ENCODE measurements at regions not wholly inside any gene's neighbourhood (a gene's known extent, or its start where the extent isn't known, plus 50 kb on each side); places are given as distances from the start of the nearest gene placed in this dataset.
"Not testable (repeated sequence)": the region's sequence is repeated elsewhere in the genome, so short reads cannot be mapped to it uniquely, and the experiment has no call there.

DNA sequence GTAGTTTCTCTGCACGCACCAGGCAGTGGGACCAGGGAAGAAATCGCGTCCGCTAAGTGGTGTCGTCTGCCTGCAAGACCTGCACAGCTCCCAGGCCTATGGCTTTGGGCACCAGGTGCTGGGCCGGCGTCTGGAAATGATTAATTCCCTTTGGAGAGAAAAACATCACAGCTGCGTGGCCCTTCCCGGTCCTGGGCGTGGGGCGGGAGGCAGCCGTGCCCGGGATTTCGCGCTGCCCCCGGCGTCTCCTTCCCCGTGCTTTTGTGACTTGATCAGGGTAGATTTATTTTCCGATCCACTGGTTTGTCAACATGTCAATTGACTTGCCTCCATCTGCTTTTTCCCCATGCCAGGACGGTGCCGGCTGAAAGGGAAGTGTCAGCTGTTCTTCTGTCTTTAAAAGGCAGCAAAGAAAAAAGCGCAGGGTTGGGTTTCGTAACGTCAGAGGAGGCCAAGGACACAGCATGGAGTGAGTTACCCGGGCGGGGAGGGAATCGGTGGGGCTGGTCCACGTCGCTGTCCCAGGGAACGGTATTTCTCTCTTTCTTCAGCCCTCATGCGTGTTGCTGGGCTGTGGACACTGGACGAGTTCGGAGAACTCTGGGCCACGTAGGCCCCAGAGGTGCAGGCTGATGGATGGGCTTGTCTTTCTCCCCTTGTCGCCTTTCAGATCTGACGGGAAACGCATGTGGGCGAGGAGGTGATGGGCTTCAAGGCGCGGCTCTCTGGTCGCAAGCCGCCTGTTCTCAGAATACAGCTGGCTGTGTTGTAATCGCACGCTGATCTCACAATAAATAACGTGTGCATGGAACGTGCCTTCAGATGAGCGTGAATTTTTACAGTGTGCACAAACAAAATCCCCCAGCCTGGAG lies 188.1 kb upstream of the ZNF469 start:
- no peak for ATAC-seq (ENCODE audit: low read depth)
- peak in 1 of 2 donors; percentile 10 for DNase-seq (ENCODE audit: low spot score in 2 of 2)
- Mint-ChIP-seq H3K27ac (no peak overlapping the region), H3K9me3 (peaks cover 5% of the 10 kb centered on the region), H3K4me1 (peaks cover 4% of the 10 kb centered on the region), H3K4me3 (no peak overlapping the region), H3K27me3 (peaks cover 5% of the 10 kb centered on the region), H3K36me3 (peaks cover 4% of the 10 kb centered on the region)

DNA sequence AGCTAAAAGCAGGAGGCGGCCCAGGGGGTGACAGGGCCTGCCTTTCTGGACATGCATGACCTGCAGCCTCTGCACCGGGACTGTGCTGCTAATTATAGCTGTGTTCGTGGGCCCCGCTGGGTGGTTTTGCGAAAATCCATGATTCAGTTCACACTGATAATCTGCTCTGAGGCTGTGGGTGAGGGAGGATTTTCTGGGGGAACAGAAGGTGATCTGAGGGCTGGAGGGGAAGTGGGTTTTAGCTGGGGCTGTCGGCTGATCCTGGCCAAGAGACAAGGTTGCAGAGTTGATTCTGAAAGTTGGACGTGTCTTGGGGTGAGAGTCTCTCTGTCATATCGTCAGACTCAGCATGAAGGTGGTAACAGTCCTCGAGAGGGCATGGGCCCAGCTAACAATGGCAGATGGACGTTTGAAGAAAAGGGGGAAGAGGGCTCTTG lies 187.5 kb upstream of the ZNF469 start:
- peaks cover 5% of the 10 kb centered on the region for H3K9me3 Mint-ChIP-seq
- ATAC-seq (ENCODE audit: low read depth) (no peak), DNase-seq (ENCODE audit: low spot score in 2 of 2) (peak in 1 of 2 donors; percentile 8)
- no peak overlapping the region for H3K4me3 Mint-ChIP-seq
- peaks cover 4% of the 10 kb centered on the region for H3K36me3 Mint-ChIP-seq
- H3K27me3 Mint-ChIP-seq, result peaks cover 5% of the 10 kb centered on the region
- no peak overlapping the region for H3K27ac Mint-ChIP-seq
- peaks cover 4% of the 10 kb centered on the region for H3K4me1 Mint-ChIP-seq

DNA sequence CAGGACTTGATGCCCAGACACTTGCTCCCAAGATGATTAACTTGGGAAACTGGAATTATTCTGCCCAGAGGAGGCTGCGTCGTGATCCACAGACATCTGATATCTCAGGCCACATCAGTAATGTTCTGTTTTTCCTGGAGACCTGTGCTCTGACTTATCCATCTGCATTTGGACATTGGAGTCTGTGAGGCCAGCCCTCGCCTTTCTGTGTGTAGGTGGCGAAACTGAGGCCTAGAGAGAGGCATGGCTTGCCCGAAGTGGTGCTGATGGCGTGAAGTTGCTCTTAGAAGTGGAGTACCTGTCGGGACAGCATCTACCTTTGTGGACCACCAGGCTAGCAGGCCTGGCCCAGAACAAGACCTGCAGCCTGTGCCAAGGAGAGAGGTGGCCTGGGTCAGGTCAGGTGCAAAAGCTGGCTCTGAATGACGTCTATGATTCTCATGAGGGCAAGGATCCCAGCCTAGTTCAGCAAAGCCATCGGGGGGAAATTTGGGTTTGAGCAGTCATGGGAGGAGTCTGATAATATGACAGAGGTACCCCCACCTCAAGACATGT lies 186.8 kb upstream of the ZNF469 start:
- ATAC-seq (ENCODE audit: low read depth), result no peak
- H3K4me3 Mint-ChIP-seq, result no peak overlapping the region
- H3K4me1 Mint-ChIP-seq, result peaks cover 4% of the 10 kb centered on the region
- peaks cover 4% of the 10 kb centered on the region for H3K36me3 Mint-ChIP-seq
- peaks cover 5% of the 10 kb centered on the region for H3K9me3 Mint-ChIP-seq
- peaks cover 5% of the 10 kb centered on the region for H3K27me3 Mint-ChIP-seq
- no peak overlapping the region for H3K27ac Mint-ChIP-seq
- DNase-seq (ENCODE audit: low spot score in 2 of 2), result no peak

DNA sequence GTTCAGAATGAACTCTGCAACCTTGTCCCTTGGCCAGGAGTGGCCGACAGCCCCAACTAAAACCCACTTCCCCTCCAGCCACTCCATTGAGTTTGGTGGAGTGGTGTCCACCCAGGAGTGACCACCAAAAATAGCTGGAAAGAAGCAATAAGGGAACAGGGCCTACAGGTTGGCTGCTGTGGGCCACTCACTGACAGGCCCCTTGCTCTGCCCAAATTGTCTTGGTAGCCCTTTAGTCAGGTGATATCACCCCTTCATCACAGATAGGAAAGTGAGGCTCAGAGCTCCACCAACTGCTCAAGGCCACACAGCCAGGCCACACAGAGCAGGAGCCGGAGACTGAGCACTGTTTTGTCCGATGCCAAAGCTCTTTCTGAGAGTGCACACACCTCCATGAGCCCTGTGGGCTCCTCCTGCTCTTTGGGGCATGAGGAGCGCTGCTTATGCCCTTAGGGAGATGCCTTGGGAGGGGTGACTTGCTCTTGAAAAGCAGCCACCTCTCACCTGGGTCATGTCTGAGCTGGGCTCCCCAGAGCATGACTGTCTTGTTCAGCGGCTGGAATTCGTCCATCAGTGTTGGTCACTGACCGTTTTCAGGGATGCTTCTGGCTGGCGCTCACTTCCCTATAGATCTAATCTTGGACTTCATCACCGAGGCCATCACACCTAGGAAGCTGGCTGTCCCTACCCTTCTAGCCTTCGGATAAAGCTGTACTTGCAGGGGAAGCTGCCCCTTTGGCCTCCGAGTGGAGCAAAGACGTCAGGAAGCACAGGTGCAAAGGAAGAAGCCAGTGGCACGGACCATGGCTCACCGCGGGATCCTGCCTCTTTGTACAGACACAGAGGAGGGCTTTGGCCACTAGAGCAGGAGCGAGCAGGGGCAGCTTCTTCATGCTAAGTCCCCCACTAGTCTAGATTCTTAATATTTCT lies 186.0 kb upstream of the ZNF469 start:
- no peak for DNase-seq (ENCODE audit: low spot score in 2 of 2)
- H3K27me3 Mint-ChIP-seq, result peaks cover 5% of the 10 kb centered on the region
- peaks cover 4% of the 10 kb centered on the region for H3K36me3 Mint-ChIP-seq
- peaks cover 5% of the 10 kb centered on the region for H3K9me3 Mint-ChIP-seq
- no peak overlapping the region for H3K4me3 Mint-ChIP-seq
- peaks cover 4% of the 10 kb centered on the region for H3K4me1 Mint-ChIP-seq
- ATAC-seq (ENCODE audit: low read depth), result no peak
- H3K27ac Mint-ChIP-seq, result no peak overlapping the region

GRCh38 chr16:88197481-88198456 lies 185.0 kb upstream of the ZNF469 start:
- H3K4me1 Mint-ChIP-seq, result peaks cover under 1% of the 10 kb centered on the region
- no peak overlapping the region for H3K4me3 Mint-ChIP-seq
- peaks cover 5% of the 10 kb centered on the region for H3K27me3 Mint-ChIP-seq

GRCh38 chr16:88198457-88199295 lies 184.1 kb upstream of the ZNF469 start:
- H3K36me3 Mint-ChIP-seq; H3K27me3 Mint-ChIP-seq; H3K4me3 Mint-ChIP-seq; H3K4me1 Mint-ChIP-seq; ATAC-seq (ENCODE audit: low read depth); H3K9me3 Mint-ChIP-seq; H3K27ac Mint-ChIP-seq; DNase-seq (ENCODE audit: low spot score in 2 of 2): not testable (repeated sequence)

More at GRCh38 chr16:88197481-88198456, 185.0 kb upstream of the ZNF469 start:
- Mint-ChIP-seq H3K27ac (no peak overlapping the region), H3K36me3 (peaks cover under 1% of the 10 kb centered on the region), H3K9me3 (peaks cover under 1% of the 10 kb centered on the region)
- DNase-seq (ENCODE audit: low spot score in 2 of 2) (peak in 1 of 2 donors; percentile 7), ATAC-seq (ENCODE audit: low read depth) (no peak)

DNA sequence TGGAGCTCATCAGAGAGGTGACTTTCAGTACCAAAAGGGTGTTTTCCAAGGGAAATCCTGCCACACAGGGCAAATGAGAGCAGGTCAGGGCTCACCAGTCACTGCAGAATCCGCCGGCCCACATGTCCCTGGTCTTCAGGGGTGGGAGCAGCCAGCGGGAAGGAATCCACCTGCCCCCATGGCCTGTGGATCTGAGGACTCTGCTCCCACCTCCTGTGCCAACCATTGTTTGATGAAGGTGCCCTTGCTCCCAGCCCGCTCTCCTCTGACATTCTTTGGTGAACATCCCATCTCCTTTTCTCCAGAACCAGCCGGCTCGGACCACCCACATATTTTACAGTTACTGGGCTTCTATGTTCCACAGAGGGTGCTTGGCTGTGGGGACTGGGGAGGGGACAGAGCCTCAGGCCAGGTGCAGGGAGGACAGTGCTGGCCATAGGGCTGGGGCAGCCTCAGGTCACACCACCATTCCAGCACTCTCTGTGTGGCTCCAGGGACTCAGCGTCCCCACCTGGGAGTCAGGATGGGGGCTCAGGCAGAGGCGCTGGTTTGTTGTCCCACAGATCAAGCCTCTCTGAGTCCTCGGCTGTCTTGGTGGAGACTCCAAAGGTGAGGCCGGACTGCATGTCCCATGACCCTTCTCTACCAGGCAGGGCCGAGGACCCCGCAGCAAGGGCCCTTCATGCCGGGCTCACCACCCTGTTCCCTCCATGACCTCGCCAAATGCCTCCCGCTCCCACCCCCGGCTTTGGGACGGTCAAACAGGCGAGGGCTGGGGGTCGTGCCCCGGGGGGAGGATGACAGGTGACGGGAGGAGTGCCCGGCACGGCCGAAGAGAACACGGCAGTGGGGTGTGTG lies 183.2 kb upstream of the ZNF469 start:
- H3K27ac Mint-ChIP-seq; H3K36me3 Mint-ChIP-seq; DNase-seq (ENCODE audit: low spot score in 2 of 2); H3K4me1 Mint-ChIP-seq; H3K4me3 Mint-ChIP-seq; ATAC-seq (ENCODE audit: low read depth); H3K9me3 Mint-ChIP-seq; H3K27me3 Mint-ChIP-seq: not testable (repeated sequence)

DNA sequence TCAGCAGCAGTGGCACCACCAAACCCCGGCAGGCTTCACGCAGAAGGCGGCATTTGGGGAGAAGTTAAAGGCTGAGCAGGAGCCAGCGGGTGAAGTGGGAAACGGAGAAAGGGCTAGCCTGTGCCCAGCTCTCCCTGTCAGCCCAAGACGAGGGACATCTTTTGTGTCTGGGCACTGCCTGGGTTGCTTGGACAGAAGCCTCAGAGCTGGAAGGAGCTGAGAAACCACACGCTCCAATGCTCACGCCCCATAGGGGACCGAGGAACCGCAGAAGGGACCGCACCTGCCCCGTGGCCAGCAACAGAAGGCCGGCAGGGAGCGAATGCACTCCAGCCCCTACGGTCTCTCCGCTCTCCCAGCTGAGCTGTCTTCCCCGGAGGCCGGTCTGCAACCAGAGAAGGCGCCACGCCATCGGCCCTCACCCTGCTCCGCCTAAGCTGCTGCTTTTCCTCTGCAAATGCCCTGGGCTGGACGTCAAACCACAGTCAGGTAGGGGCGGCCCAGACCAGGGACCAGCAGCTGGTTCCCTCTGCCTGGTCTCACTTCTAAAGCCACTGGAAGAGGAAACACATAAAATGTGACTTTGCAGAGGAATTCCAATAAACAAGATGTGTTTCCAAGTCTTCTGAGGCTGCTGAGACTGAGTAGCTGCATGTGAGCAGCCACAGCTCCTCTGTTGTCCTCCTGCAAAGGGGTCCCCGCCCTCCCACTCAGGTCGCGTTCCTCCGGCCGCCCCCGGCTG lies 182.4 kb upstream of the ZNF469 start:
- ATAC-seq (ENCODE audit: low read depth); DNase-seq (ENCODE audit: low spot score in 2 of 2); H3K27me3 Mint-ChIP-seq: not testable (repeated sequence)

DNA sequence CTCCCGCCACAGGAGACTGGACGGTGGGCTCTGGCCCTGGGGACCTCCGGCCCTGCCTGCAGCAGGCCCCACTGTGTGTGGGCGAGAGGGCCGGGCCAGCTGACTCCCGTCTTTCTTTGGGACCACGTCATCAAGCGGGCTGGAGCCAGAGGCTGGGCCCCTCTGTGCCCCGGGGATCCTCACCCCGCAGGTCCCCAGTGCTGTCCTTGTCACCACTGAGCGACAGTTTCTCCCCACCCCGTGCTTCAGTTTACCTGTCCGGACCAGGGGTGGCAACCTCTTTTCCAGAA lies 181.9 kb upstream of the ZNF469 start:
- Mint-ChIP-seq H3K4me1 (no peaks in the 10 kb centered on the region), H3K27me3 (peaks cover 10% of the 10 kb centered on the region), H3K9me3 (no peaks in the 10 kb centered on the region), H3K36me3 (no peaks in the 10 kb centered on the region), H3K4me3 (no peak overlapping the region), H3K27ac (no peak overlapping the region)
- ATAC-seq (ENCODE audit: low read depth) (no peak), DNase-seq (ENCODE audit: low spot score in 2 of 2) (no peak)

More for the DNA sequence above, 182.4 kb upstream of the ZNF469 start:
- H3K4me1 Mint-ChIP-seq, H3K9me3 Mint-ChIP-seq, H3K4me3 Mint-ChIP-seq, H3K36me3 Mint-ChIP-seq, H3K27ac Mint-ChIP-seq: not testable (repeated sequence)

- H3K4me3 Mint-ChIP-seq; H3K27me3 Mint-ChIP-seq; H3K36me3 Mint-ChIP-seq; H3K27ac Mint-ChIP-seq; H3K4me1 Mint-ChIP-seq; ATAC-seq (ENCODE audit: low read depth); H3K9me3 Mint-ChIP-seq; DNase-seq (ENCODE audit: low spot score in 2 of 2): not testable (repeated sequence)
These were observed 181.1 kb upstream of the ZNF469 start for GRCh38 chr16:88201611-88202010.

DNA sequence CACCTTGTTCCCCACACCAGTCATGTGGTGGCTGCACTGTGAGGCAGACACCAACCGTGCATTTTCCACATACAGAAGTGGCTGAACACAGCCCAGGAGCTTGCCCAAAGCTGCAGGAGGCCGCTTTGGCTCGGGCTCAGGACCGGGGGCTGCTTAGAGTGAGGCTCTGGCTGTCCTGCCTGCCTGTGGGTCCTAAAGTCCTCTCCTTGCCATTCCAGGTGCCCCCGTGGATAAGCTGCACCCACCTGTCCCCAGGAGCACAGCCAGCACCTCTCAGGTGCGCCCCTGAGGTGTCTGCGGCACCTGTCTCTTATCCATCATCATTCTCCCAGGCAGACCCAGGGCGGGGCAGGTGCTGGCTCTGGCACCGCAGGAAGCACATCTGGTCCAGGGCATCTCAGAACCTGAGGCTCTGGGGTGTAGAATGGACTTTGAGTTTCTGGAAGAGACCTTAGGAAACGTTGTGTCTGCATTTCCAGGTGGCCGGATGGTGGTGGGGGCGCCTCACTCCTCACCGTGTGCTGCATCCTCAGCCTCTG lies 180.5 kb upstream of the ZNF469 start:
- Mint-ChIP-seq H3K9me3 (no peaks in the 10 kb centered on the region), H3K4me3 (no peak overlapping the region), H3K36me3 (no peaks in the 10 kb centered on the region), H3K4me1 (no peaks in the 10 kb centered on the region), H3K27ac (no peak overlapping the region), H3K27me3 (peaks cover 10% of the 10 kb centered on the region)
- ATAC-seq (ENCODE audit: low read depth), result no peak
- no peak for DNase-seq (ENCODE audit: low spot score in 2 of 2)

Data from memory B cell (primary cell).